GM12878 (cell line): ENCODE measurements at regions not wholly inside any gene's neighbourhood (a gene's known extent, or its start where the extent isn't known, plus 50 kb on each side); places are given as distances from the start of the nearest gene placed in this dataset.

Source experiments
- CEBPB ChIP-seq, 2 experiments: fragments of 150-350 bp in 1 of 2; IDR thresholded peaks; 2 replicates each; pipeline ENCODE4 v1.6.1; 2012 to 2014; ENCODE audit warnings: low read depth in 2 of 2, low read length in 2 of 2, borderline replicate concordance in 1 of 2, inconsistent platforms in 1 of 2
- CTCF ChIP-seq, 3 experiments: IDR thresholded peaks in 2 of 3; conservative IDR thresholded peaks in 1 of 3; 2 replicates each; pipeline ENCODE4 v1.5.1; 2011; ENCODE audit warnings: low read depth in 3 of 3, low read length in 3 of 3, mild to moderate bottlenecking in 3 of 3, control low read depth in 2 of 3, moderate library complexity in 2 of 3, inconsistent platforms in 1 of 3, mixed read lengths in 1 of 3; ENCODE audit not compliant: control insufficient read depth in 2 of 3, insufficient read depth in 1 of 3; ENCODE audit errors: extremely low read depth in 1 of 3
- EP300 ChIP-seq, 2 experiments: fragments of 150-350 bp in 1 of 2; IDR thresholded peaks; 2 replicates each; pipeline ENCODE4 v1.6.1; 2011 to 2012; ENCODE audit warnings: low read depth in 2 of 2, low read length in 2 of 2, borderline replicate concordance in 1 of 2, improper control_type of control experiment in 1 of 2, inconsistent platforms in 1 of 2; ENCODE audit not compliant: control insufficient read depth in 1 of 2
- ESRRA ChIP-seq: IDR thresholded peaks from 2 replicates; pipeline ENCODE4 v1.6.1; 2012; ENCODE audit warnings: mild to moderate bottlenecking, low read length, improper control_type of control experiment
- JUND ChIP-seq: IDR thresholded peaks from 2 replicates; pipeline ENCODE4 v1.6.1; 2012; ENCODE audit warnings: low read depth, mild to moderate bottlenecking, low read length, improper control_type of control experiment, moderate library complexity
- KAT2A ChIP-seq: conservative IDR thresholded peaks from 2 replicates; pipeline ENCODE4 v1.6.1; 2011; ENCODE audit warnings: low read depth, low read length; ENCODE audit not compliant: control insufficient read depth
- POLR2AphosphoS2 ChIP-seq: IDR thresholded peaks from 2 replicates; pipeline ENCODE4 v1.6.1; 2011; ENCODE audit warnings: low read depth, mild to moderate bottlenecking, low read length, improper control_type of control experiment, moderate library complexity
- POLR2AphosphoS5 ChIP-seq: IDR thresholded peaks from 2 replicates; pipeline ENCODE4 v1.6.1; 2011; ENCODE audit warnings: mild to moderate bottlenecking, low read length, inconsistent platforms
- REST ChIP-seq: IDR thresholded peaks from 2 replicates; pipeline ENCODE4 v1.6.1; 2012; ENCODE audit warnings: mild to moderate bottlenecking, low read depth, low read length
- SIN3A ChIP-seq: IDR thresholded peaks from 2 replicates; pipeline ENCODE4 v1.6.1; 2012; ENCODE audit warnings: low read depth, low read length, improper control_type of control experiment
- SP1 ChIP-seq: IDR thresholded peaks from one replicate; pipeline ENCODE4 v1.6.1; 2011; ENCODE audit warnings: low read depth, low read length
- SREBF1 ChIP-seq: IDR thresholded peaks from 2 replicates; pipeline ENCODE4 v1.6.1; 2012; ENCODE audit warnings: mild to moderate bottlenecking, low read length
- SUPT20H ChIP-seq: IDR thresholded peaks from 2 replicates; pipeline ENCODE4 v1.6.1; 2011; ENCODE audit warnings: low read depth, mild to moderate bottlenecking, low read length, moderate library complexity, borderline replicate concordance; ENCODE audit not compliant: control insufficient read depth
- USF1 ChIP-seq: IDR thresholded peaks from 2 replicates; pipeline ENCODE4 v1.6.1; 2011; ENCODE audit warnings: borderline replicate concordance, low read depth, mild to moderate bottlenecking, moderate library complexity, mixed read lengths, low read length; ENCODE audit not compliant: insufficient read depth; ENCODE audit errors: extremely low read length

GRCh38 chr2:15871239-15871783 is 69.0 kb upstream of the MYCN start:
- TF ChIP-seq JUND (no peak), SUPT20H (no peak), POLR2AphosphoS5 (no peak), POLR2AphosphoS2 (no peak), SP1 (no peak), EP300 (IDR thresholded peaks at IDR 0.05; ENCODE audit: borderline replicate concordance in 1 of 2, control insufficient read depth in 1 of 2, low read depth in 2 of 2, low read length in 2 of 2) (no peak), ESRRA (no peak), USF1 (no peak), KAT2A (no peak), SIN3A (no peak), CEBPB (IDR thresholded peaks at IDR 0.05; ENCODE audit: borderline replicate concordance in 1 of 2, low read depth in 2 of 2, low read length in 2 of 2) (no peak), SREBF1 (no peak), REST (no peak), CTCF (IDR thresholded peaks at IDR 0.05 in 2 of 3, conservative IDR thresholded peaks at IDR 0.05 in 1 of 3; ENCODE audit: control insufficient read depth in 2 of 3, extremely low read depth in 1 of 3, insufficient read depth in 1 of 3, low read depth in 3 of 3, low read length in 3 of 3) (no peak)
